Gastroesophageal sphincter (tissue), 4 donors: ENCODE measurements at regions not wholly inside any gene's neighbourhood (a gene's known extent, or its start where the extent isn't known, plus 50 kb on each side); places are given as distances from the start of the nearest gene placed in this dataset.

ENCODE experiments used
- small RNA-seq, 4 donors: library from RNA; depleted of rRNA; stranded (forward); fragments of <200 nt; gene quantifications; one replicate each; pipeline ENCODE3, GENCODE V24; 2016

Small RNA genes in the stretch of these regions (small RNA-seq; reads per million reads assigned to genes)
- gene RNU6-17P, result 0 reads per million in 4 donors
